ENCODE measurements at regions not wholly inside any gene's neighbourhood (a gene's known extent, or its start where the extent isn't known, plus 50 kb on each side); places are given as distances from the start of the nearest gene placed in this dataset.

DNA sequence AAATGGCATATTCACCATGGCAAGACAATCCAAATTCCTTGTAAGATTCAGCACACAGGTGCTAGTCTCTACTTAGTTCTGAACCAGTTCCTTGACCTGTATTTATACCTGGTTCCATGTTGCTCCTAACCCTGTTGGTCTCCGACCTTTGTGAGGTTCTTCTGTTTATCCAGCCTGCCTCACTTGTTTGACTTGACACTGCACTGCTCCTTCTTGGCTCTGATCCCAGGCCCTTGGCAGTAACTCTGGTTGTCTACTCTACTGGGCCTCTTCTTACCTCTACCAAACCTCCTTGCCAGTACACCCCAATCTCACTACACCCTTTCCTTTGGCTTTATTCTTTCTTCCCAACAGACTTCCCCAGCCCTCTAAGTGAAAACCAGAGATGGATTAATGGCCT lies 419.4 kb upstream of the USP24 start:
- DNase-seq, result no peak

DNA sequence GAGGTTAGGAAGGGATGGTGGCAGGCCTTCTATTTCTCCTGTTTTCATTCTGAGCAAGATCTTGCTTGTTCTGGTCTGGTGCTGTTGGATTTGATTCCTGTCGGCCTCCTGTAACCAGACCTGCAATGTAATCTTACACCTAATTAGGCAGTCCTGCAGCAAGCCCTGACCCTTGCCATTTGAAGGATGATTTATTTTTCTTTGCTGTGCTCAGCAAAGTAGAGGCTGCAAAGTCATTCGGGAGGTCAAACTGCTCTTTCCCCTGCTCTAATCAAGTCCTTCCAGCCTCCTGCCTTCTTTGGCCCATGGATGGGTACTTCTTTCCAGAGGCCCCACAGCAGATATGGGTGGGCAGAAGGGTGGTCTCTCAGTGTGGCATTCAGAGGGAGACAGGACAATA lies 417.7 kb upstream of the USP24 start:
- DNase-seq, result peak; percentile 56

DNA sequence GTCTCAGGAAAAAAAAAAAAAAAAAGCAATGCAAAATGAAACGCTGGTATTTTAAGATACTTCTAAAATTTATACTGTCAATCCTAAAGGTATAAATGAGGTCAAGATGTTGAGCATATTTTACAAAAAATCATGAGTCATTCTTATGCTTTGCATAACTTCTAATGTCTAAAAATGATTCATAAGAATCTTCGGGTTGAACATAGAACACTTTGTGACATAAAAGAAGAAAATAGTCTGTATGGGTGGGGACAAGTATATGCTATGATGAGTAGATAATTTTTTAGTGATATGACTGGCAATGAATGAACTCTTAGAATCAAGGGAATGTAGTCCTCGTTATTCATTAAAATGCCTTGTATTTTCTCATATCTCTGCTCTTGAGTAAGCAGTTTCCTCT lies 416.9 kb upstream of the USP24 start:
- no peak for DNase-seq

DNA sequence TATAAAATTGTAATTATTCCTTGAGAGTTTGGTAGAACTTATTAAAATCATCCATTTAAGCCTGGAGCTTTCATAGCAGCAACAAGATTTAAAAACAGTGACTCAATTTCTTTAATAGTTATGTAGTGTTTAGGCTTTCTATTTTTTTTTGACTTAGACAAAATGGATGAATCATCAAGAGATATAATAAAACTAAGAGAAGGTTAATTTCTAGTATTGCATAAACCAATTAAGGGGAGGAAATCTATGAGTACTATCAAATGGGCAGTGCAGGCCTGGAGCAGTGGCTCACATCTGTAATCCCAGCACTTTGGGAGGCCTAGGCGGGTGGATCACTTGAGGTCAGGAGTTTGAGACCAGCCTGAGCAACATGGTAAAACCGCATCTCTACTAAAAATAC lies 416.3 kb upstream of the USP24 start:
- no peak for DNase-seq

DNA sequence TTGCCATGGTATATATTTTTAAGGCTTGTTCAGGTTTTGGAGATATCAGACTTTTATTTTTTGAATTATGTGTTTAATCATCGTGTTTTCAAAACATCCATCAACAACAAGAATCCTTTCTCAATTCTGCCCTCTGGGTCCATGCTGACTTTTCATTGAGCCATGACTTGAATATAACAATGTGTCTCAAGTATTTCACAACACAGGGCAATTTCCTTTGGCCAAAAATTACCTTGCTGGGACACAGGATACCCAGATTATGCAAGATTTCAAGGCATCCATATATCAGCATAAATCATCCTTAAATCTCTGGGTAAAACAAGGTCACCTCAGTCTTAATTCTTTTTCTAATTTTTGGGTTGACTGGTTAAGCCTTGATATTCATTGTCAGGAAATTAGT lies 411.2 kb upstream of the USP24 start:
- no peak for DNase-seq

DNA sequence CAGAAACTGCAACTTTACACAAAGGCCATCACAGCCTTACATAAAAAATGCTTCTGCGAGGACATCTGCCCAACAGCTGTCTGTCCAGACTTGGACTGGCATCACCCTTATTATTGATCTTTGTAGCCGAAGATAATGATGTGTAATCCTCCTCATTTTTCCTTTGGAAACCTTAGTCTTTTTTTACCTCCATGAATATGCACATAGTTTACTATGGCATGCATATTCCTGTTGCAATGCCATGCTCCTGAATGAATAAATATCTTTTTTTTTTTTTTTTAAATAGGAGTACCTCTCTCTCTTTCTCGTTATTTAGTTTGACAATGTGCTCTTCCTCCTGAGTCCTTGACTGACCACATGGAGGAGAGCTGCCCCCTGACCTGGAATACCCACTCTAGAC lies 409.6 kb upstream of the USP24 start:
- DNase-seq, result no peak

DNA sequence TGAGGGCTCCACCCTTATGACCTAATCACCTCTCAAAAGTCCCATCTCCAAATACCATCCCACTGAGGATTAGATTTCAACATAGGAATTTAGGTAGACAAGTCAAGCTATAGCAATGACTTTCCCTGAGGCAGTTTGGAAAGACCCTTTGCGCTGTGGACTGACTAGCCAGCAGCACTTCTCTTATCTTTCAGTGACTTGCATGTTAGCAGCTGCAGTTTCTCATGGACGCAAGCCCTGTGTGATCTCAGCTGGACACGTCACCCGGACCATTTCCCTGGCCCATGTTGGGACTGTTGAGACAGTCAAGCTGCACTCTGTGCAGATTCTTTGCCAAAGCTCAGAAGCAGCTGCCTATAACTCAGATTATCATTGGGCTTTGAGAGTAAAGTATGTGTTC lies 408.1 kb upstream of the USP24 start:
- no peak for DNase-seq

DNA sequence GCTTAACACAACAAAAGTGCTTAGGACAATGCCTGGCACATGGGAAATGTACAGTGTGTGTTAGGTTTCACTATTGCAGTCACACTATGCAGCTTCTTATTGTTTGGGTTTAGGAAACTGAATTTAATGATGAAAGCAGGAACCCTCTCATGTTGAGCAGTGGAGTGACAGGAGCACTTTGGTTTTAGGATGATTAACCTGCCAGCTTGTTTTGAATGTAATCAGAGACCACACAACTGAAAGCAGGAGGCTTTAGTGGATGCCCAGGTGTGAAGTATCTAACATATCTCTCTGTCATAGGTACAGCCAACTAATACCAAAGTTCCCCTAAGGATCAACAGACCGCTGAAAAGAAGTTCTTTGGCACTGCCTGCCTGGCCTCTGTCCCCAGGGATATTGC lies 406.9 kb upstream of the USP24 start:
- DNase-seq, result no peak

DNA sequence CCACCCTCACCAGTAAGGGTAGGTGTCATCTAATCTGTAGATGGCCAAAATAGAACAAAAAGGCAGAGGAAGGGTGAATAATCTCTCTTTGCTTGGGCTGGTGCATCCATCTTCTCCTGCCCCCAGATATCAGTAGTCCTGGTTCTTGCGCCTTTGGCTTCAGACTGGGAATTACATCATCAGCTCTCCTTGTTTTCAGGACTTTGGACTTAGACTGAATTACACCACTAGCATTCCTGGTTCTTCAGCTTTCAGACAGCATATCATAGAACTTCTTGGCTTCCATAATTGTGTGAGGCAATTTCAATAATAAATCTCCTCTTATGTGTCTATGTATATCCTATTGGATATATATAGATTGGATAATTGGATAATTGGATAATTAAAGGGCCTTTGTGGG lies 403.0 kb upstream of the USP24 start:
- no peak for DNase-seq

DNA sequence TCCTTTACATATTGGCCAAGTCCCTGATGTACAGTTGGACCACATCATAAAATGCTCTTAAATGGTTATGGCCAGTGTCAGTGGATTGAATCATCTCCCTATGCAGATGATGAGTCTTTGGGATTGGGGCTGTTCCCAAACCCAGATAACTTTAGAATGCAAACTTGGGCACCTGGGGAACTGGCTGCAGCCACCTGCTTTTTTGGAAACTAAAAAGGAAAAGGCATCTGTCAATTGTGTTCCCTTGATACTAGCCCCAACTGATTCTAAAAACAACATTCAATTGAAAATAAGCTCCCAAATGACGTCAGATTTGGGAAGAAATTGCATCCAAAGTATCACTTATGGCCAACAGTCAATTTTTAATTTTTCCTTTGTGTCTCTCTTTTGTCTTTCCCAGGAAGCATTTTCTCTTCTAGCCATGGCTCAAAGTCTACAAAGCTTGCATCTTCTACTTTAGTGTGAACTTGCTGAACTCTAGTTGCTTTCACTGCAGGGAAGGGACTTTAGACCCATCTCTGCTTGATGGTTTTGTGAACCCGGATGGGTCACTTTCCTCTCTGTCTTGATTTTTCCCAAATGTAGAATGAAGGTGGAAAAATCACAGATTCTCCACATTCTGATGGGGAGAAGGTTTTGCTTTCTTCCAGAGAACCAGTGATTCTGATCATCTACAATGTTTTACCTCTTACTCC lies 402.3 kb upstream of the USP24 start:
- no peak for DNase-seq

DNA sequence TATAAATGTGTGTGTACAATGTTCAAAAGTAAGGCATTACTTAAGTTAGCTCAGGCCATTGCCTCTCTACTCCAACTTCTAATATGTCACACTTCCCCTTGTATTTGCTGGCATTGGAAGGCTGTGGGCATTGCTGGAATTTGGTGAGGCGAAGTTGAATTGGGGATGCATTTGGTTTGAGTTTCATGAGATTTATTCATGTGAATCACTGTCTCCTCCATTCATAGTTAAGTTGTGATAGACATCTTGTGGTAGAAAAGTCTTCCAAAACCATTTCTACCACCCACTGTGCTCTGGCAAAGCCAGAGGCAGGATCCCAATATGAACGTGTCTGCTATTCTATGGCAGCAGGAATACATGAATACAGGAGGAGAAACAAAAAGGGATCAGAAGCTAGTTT lies 397.8 kb upstream of the USP24 start:
- no peak for DNase-seq

DNA sequence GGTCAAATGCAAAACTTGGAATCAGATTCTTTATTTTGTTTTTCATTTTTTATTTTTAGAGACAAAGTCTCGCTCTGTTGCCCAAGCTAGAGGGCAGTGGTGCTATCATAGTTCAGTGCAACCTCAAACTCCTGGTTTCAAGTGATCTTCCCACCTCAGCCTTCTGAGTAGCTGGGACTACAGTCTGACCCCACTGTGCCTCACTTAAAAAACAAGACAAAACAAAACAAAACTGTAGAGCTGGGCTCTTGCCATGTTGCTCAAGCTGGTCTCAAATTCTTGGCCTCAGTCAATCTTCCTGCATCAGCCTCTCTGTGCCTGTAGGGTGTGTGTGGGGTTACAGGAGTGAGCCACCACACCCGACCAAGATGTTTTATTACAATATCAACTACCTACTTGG lies 396.0 kb upstream of the USP24 start:
- no peak for DNase-seq

DNA sequence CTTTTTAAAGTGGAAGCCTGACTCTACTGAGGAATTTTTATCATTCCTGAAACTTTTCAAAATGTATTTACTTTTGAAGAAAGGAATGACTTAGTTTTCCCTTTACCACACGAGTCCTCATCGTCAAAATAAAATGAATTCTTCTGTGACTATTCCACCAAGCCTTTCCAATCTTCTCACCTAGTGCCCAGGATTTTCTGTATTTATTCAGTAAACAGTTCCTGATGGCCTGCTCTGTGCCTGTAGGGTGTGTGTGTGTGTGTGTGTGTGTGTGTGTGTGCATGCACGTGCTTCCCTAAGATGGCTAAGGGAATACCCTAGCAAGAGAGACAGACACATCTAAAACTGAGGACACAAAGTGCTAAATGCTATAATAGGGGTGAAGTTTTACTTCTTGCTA lies 395.0 kb upstream of the USP24 start:
- no peak for DNase-seq

DNA sequence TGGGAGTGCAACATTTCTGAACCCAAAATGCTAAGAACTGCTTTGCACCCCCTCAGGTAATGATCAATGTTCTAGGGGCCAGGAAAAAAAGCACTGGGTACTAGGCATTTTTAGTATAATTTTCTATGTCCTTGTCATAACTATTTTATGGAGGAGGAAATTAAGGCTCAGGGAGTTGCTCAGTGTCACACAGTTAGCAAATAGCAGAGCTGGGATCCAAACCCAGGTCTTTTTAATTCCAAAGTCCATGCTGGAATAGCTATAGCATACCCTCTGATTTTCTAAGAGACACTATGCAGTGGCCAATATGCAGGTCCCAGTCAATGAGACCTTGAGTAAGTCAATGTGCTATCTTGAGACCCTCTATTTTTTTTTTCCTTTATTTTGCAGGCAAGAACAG lies 394.5 kb upstream of the USP24 start:
- no peak for DNase-seq

DNA sequence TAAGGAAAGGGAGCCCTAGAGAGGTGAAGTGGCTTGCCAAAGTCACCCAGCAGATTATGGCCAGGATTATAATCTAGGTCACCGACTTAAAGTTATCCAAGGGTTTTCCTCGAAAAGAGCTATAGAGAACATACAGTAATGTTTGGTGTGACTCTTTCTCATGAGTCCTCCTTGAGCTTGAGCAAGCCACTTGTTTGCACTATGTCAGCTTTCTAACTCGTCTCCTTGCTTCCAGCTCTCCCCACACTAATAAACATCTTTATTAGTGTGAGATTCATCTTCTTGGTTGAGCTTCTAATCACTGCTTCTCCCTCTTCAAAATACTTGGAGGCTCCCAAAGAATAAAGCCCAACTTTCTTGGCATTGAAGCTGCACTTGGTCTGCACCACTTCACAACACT lies 390.0 kb upstream of the USP24 start:
- DNase-seq, result no peak

DNA sequence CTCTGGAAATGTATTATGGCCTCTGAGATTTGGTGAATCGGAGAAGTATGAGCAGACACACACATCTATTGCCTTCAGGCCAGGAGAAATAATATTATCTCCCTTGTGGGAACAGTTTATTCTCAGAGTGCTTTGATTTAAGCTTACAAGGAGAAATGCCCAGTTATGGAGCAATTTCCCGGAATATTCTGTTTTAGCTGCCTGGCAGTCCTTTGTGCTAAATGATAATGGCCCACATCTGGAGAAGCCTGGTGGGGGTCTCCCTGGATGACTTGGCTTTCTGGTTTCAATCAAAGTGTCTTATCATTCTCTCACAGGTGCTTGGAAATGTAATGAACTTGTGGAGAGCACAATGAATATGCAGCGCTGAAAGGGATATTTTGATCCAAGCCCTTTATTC lies 389.6 kb upstream of the USP24 start:
- no peak for DNase-seq

DNA sequence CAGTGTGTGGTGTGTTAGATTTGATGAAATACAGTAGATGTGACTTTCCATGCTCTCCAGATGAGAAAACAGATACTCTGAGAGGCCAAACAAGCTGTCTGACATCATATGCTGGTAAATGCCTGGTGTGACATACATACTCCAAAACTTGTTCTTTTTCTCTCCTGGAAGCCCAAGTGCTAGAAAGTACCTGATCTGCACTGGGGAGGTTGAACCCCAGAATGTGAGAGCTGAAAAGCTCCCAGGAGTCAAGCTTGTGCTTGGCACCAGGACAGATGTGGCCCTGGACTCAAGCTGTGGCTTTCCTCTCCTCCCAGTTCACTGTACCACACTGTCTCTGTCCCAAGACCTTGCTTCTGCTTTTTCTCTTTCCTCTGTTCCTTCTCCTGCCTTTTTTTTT lies 389.0 kb upstream of the USP24 start:
- no peak for DNase-seq

DNA sequence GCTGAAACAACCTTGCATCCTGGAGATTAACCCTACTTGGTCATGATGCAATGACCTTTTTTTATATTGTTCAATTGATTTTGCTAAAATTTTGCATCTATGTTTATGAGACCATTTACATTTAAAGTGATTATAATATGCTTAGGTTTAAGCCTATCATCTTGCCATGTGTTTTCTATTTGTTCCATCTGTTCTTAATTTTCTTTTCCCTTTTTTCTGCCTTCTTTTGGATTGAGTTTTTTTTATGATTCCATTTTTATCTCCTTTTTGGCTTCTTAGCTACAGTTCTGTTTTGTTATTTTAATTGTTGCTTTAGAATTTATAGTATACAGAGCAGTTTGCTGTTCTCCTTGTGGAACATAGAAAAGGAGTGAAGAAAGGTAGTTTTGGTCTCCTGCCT lies 385.1 kb upstream of the USP24 start:
- DNase-seq, result no peak

DNA sequence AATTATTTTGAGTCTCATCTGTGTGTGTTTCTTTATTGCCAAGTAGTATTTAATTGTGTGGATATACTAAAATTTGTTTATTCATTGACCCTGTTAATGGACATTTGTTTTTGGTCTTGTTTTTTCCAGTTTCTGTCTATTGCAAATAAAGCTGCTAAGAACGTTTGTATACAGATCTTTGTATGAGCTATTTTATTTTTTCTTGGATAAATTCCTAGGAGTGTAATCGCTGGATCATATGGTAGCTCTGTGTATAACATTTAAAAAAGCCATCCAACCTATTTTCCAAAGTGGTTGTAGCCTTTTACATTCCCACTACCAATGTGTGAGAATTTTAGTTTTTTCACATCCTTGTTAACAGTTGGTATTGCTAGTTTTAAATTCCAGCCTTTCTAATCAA lies 382.7 kb upstream of the USP24 start:
- DNase-seq, result no peak

DNA sequence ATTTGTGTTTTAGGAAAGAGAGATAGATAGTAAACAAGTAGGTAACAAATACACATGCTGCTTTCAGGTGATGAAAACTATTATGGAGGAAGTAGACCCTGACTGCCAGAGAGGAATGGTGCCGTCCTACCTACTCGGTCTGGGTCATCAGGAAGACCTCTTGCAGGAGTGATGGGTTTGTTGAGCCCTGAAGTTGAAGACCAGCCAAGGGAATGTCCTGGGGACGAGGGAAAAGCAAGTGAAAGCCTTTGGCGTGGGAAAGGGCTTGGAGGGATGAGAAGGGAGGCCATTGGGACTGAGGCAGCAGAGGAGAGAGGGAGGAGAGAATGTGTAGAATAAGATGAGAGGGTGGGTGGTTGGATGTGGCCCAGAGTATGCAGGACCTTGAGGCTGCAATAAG lies 379.5 kb upstream of the USP24 start:
- DNase-seq, result no peak

DNA sequence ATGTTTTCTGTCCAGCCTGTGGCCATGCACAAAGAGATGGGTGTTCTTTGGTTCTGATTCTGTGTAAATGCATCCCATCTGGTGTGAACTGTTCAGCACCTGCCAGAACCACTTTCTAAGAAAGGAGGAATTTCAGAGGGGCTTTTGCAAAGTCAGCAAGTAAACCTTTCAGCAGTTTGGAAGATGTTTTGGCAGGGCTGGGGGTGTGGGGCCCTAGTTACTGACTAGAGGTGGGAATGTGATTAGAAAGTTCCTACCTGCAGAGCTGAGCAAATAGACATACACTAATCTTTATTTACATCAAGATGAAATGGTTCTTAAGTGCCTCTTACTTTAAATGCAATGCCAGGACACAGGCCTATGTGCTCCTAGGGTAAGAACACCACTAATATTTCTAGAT lies 378.1 kb upstream of the USP24 start:
- DNase-seq, result no peak

DNA sequence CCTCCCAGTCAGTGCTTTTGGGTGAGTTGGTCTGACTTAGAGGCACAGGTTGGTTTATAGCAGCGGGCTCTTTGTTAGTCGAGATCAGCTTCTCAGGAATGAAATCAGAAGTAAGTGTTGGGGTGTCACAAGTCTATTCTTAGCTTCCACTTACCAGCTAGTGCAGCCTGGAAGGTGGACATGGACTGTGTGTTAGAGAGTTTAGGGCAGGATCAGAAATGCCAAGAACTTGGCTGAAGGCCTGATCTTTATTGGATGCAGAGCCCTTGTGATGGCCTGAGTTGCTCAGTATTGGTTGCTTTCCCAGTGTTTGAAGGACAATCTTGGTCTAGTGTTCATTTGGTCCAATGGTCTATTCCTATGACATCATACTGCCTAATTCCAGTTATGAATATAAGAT lies 377.0 kb upstream of the USP24 start:
- DNase-seq, result peak; percentile 10

DNA sequence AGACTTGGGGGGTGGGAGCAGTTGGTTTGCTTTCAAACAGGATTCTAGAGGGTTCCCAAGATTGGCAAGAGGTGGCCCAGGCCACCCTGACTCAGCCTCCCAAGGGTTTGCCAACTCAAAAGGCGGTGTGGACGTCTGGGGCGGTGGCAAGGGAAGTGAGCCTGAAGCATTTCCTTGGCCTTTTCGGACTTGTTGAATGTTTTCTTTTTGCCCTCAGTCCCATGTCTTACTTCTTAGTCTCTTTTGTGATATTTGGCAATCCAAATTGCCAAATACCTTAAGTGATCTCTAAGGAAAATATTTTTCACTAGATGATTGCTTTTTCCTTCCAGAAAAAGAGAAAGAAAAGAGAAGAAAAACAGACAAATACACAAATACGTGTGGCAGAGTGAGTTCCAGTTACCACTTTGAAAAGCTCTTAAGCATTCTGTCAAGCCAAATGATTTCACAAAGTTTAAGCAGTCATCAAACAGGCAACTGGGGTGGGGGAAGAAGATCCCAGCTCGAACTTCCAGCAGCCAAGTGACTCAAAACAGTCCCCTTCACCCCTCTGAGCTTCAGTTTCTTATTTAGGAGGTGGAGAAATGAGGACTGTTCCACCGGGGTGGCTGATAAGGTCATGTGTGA lies 374.6 kb upstream of the USP24 start:
- no peak for DNase-seq

DNA sequence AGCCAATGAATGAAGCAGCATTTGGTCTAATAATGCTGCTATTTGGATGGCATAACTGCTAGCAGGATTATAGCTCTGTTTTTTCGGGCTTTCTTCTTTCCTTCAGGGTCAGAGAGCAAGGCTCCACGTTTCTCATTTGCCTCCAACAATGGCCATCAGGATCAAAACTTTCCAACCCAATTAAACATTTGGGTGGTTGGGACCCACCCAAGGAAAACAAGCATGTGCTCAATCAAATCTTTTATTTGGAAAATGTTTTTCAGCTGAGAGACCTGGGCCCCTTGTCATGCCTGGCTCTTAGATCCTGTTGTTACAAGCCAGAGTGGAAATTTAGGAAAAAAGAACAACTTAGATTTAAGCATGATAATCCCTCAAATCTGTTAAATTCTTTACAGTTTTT lies 373.1 kb upstream of the USP24 start:
- no peak for DNase-seq

DNA sequence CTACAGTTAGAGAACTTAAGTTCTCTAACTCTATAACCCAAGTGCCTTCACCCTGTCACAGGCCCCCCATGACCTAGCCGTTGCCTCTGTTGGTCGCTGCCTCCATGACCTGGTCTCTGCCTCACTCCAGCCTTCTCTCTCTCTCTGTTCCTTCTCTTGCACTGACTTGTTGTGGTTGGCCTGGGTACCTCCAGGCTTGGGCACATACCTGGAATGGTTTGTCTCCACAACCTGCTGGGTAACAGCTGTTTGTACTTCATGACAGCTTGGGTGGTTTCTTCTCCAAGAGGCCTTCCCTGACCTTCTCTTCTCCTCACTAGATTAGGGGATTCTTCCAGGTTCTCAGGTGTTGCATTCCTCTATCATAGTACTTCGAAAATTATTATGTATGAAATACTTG lies 371.6 kb upstream of the USP24 start:
- DNase-seq, result no peak
